Skeletal muscle tissue (tissue), 3 donors: ENCODE measurements at regions not wholly inside any gene's neighbourhood (a gene's known extent, or its start where the extent isn't known, plus 50 kb on each side); places are given as distances from the start of the nearest gene placed in this dataset.
"Not testable (repeated sequence)": the region's sequence is repeated elsewhere in the genome, so short reads cannot be mapped to it uniquely, and the experiment has no call there.

Experiments used
- H3K27ac ChIP-seq: one replicate; pipeline ENCODE4 v1.7.0; 2013; ENCODE audit warnings: mild to moderate bottlenecking, low read depth, low read length, inconsistent platforms
- H3K27me3 ChIP-seq, 3 donors: one replicate each; pipeline ENCODE4 v1.7.0; 2013; ENCODE audit warnings: low read length in 3 of 3; ENCODE audit not compliant: control insufficient read depth in 3 of 3, insufficient read depth in 3 of 3
- H3K36me3 ChIP-seq, 3 donors: one replicate each; pipeline ENCODE4 v1.7.0; 2013; ENCODE audit warnings: low read length in 3 of 3; ENCODE audit not compliant: control insufficient read depth in 3 of 3, insufficient read depth in 3 of 3
- H3K4me1 ChIP-seq, 3 donors: one replicate each; pipeline ENCODE4 v1.7.0; 2013; ENCODE audit warnings: low read length in 3 of 3, mild to moderate bottlenecking in 3 of 3; ENCODE audit not compliant: control insufficient read depth in 3 of 3, insufficient read depth in 3 of 3
- H3K4me3 ChIP-seq, 3 donors: one replicate each; pipeline ENCODE4 v1.7.0; 2013; ENCODE audit warnings: low read length in 3 of 3
- H3K9ac ChIP-seq, 3 donors: one replicate each; pipeline ENCODE4 v1.7.0; 2013; ENCODE audit warnings: low read length in 3 of 3, mild to moderate bottlenecking in 3 of 3, moderate library complexity in 2 of 3, low read depth in 1 of 3
- H3K9me3 ChIP-seq, 3 donors: one replicate each; pipeline ENCODE4 v1.7.0; 2013; ENCODE audit warnings: low read length in 3 of 3; ENCODE audit not compliant: control insufficient read depth in 3 of 3
- donor health status: Osteomylitis.

- no peaks in the 10 kb centered on the region for H3K9me3 ChIP-seq
- H3K36me3 ChIP-seq = no peaks in the 10 kb centered on the region
- no peak overlapping the region for H3K4me3 ChIP-seq
- no peaks in the 10 kb centered on the region for H3K4me1 ChIP-seq
- H3K27ac ChIP-seq = no peak overlapping the region
- peaks cover 3 to 12% (median 8%) of the 10 kb centered on the region in 3 donors for H3K27me3 ChIP-seq
- no peak overlapping the region for H3K9ac ChIP-seq
These were observed 315.0 kb downstream of the PTPRU start for GRCh38 chr1:29551123-29551936.

- Histone ChIP-seq H3K27ac (no peak overlapping the region), H3K36me3 (no peaks in the 10 kb centered on the region), H3K27me3 (peaks cover 3 to 5% (median 4%) of the 10 kb centered on the region in 3 donors), H3K4me3 (no peak overlapping the region), H3K9ac (no peak overlapping the region), H3K9me3 (no peaks in the 10 kb centered on the region), H3K4me1 (no peaks in the 10 kb centered on the region)
These were observed 314.0 kb downstream of the PTPRU start for GRCh38 chr1:29550119-29550841.

- H3K9me3 ChIP-seq, H3K27me3 ChIP-seq, H3K27ac ChIP-seq, H3K4me3 ChIP-seq, H3K9ac ChIP-seq, H3K4me1 ChIP-seq, H3K36me3 ChIP-seq: not testable (repeated sequence)
These were observed 313.4 kb downstream of the PTPRU start for GRCh38 chr1:29549728-29550118.

GRCh38 chr1:29549001-29549400, 312.7 kb downstream of the PTPRU start:
- Histone ChIP-seq H3K9me3 (no peaks in the 10 kb centered on the region), H3K4me3 (no peak overlapping the region), H3K4me1 (no peaks in the 10 kb centered on the region), H3K9ac (no peak overlapping the region), H3K27ac (no peak overlapping the region), H3K36me3 (no peaks in the 10 kb centered on the region), H3K27me3 (peaks cover 0 to 5% (median 0%) of the 10 kb centered on the region in 3 donors)

- no peak overlapping the region for H3K27ac ChIP-seq
- H3K4me1 ChIP-seq = no peaks in the 10 kb centered on the region
- no peaks in the 10 kb centered on the region for H3K36me3 ChIP-seq
- H3K9ac ChIP-seq = no peak overlapping the region
- no peaks in the 10 kb centered on the region for H3K9me3 ChIP-seq
- peaks cover 0 to 5% (median 0%) of the 10 kb centered on the region in 3 donors for H3K27me3 ChIP-seq
- no peak overlapping the region for H3K4me3 ChIP-seq
These were observed 311.8 kb downstream of the PTPRU start for GRCh38 chr1:29548091-29548490.

GRCh38 chr1:29547300-29547699, 311.0 kb downstream of the PTPRU start:
- H3K4me3 ChIP-seq = no peak overlapping the region
- no peak overlapping the region for H3K9ac ChIP-seq
- no peak overlapping the region for H3K27ac ChIP-seq
- H3K4me1 ChIP-seq = no peaks in the 10 kb centered on the region
- H3K9me3 ChIP-seq = no peaks in the 10 kb centered on the region
- H3K27me3 ChIP-seq = peaks cover 0 to 5% (median 2%) of the 10 kb centered on the region in 3 donors
- no peaks in the 10 kb centered on the region for H3K36me3 ChIP-seq

- H3K4me3 ChIP-seq = no peak overlapping the region
These were observed 310.2 kb downstream of the PTPRU start for GRCh38 chr1:29546496-29546895.

GRCh38 chr1:29544406-29544805, 308.1 kb downstream of the PTPRU start:
- no peaks in the 10 kb centered on the region for H3K9me3 ChIP-seq
- H3K4me1 ChIP-seq = no peaks in the 10 kb centered on the region
- H3K36me3 ChIP-seq = no peaks in the 10 kb centered on the region
- H3K9ac ChIP-seq = no peak overlapping the region
- no peak overlapping the region for H3K4me3 ChIP-seq
- H3K27me3 ChIP-seq = peaks cover 0 to 4% (median 0%) of the 10 kb centered on the region in 3 donors
- H3K27ac ChIP-seq = no peak overlapping the region

More at GRCh38 chr1:29546496-29546895, 310.2 kb downstream of the PTPRU start:
- Histone ChIP-seq H3K9ac (no peak overlapping the region), H3K27ac (no peak overlapping the region), H3K4me1 (no peaks in the 10 kb centered on the region), H3K27me3 (peaks cover 0 to 5% (median 4%) of the 10 kb centered on the region in 3 donors), H3K36me3 (no peaks in the 10 kb centered on the region), H3K9me3 (no peaks in the 10 kb centered on the region)

GRCh38 chr1:29543586-29543985, 307.3 kb downstream of the PTPRU start:
- Histone ChIP-seq H3K27ac (no peak overlapping the region), H3K4me1 (no peaks in the 10 kb centered on the region), H3K36me3 (no peaks in the 10 kb centered on the region)

GRCh38 chr1:29542548-29542947, 306.2 kb downstream of the PTPRU start:
- no peaks in the 10 kb centered on the region for H3K9me3 ChIP-seq
- H3K4me1 ChIP-seq = no peaks in the 10 kb centered on the region
- peaks cover 0 to 9% (median 4%) of the 10 kb centered on the region in 3 donors for H3K27me3 ChIP-seq
- H3K36me3 ChIP-seq = no peaks in the 10 kb centered on the region
- H3K27ac ChIP-seq = no peak overlapping the region
- no peak overlapping the region for H3K9ac ChIP-seq
- H3K4me3 ChIP-seq = no peak overlapping the region

More at GRCh38 chr1:29543586-29543985, 307.3 kb downstream of the PTPRU start:
- H3K9me3 ChIP-seq = no peaks in the 10 kb centered on the region
- H3K9ac ChIP-seq = no peak overlapping the region
- peaks cover 0 to 9% (median 0%) of the 10 kb centered on the region in 3 donors for H3K27me3 ChIP-seq
- no peak overlapping the region for H3K4me3 ChIP-seq
